Heart left ventricle (tissue), 13 donors: ENCODE measurements at regions not wholly inside any gene's neighbourhood (a gene's known extent, or its start where the extent isn't known, plus 50 kb on each side); places are given as distances from the start of the nearest gene placed in this dataset.

Experiments
- CTCF ChIP-seq, 12 donors: fragments of 200-600 bp; sonication (generic) in 4 of 12; IDR thresholded peaks; one replicate each; pipeline versions ENCODE4 v1.5.0 to v1.8.0; 2018 to 2022; ENCODE audit warnings: antibody characterized with exemption in 12 of 12, mild to moderate bottlenecking in 5 of 12
- POLR2A ChIP-seq, 2 donors: fragments of 450-650 bp; IDR thresholded peaks; one replicate each; pipeline ENCODE4 v1.6.1; 2017; ENCODE audit warnings: antibody characterized with exemption in 2 of 2, mild to moderate bottlenecking in 2 of 2, moderate library complexity in 2 of 2
- donor health status: ischemic (EF 13 %, LVEDD 7.1; RV severe dilation, severe dysfunction).
- donor health status: DM: no; HTN: yes; CAD: no.
- donor health status: DM: no; HTN: no; CAD: no.
- donor health status: ischemic (EF 25% LVEDD 6.9; RV normal size, moderate dysfunction).
- donor health status: ischemic (EF 25% LVEDD 5.7; RV mildly dilated, moderate dysfunction).
- donor health status: ischemic (EF 35%, LVEDD 5.7; RV mildly dilated, moderate dysfunction).
- donor health status: nonischemic (EF 11% LVEDD 7.7; RV severe dilation, severe dysfunction).
- donor health status: DM: yes; HTN: yes; CAD: no.
- donor health status: PGD.
- donor health status: ischemic (EF 29% LVEDD 5.4; RV normal size, mild dysfunction).
- donor health status: nonischemic (EF 23%, LVEDD 6.1; RV moderate dilation, normal function).

- no peak for TF ChIP-seq CTCF (IDR thresholded peaks at IDR 0.05)
- no peak for TF ChIP-seq POLR2A (IDR thresholded peaks at IDR 0.05)
These were observed 339.9 kb upstream of the CDIN1 start for GRCh38 chr15:36239509-36239908.
